B cell (primary cell): ENCODE measurements at regions not wholly inside any gene's neighbourhood (a gene's known extent, or its start where the extent isn't known, plus 50 kb on each side); places are given as distances from the start of the nearest gene placed in this dataset.

Experiments used
- ATAC-seq: fragments of 200-7000 bp; cut with Tn5 transposase; one replicate; pipeline ENCODE4 v1.10.0; 2021; ENCODE audit warnings: low read depth, mild to moderate bottlenecking, moderate number of reproducible peaks, moderate library complexity
- CTCF ChIA-PET: fragments of 350-600 bp; sonication (Branson Sonifier 250); formaldehyde crosslinking; loops from one replicate; lab custom pipeline; 2021; ENCODE audit warnings: antibody characterized with exemption, inconsistent platforms; lab: Charles Lee
- POLR2A ChIA-PET: fragments of 350-600 bp; sonication (Branson Sonifier 250); formaldehyde crosslinking; loops from one replicate; lab custom pipeline; 2021; ENCODE audit warnings: antibody characterized with exemption; lab: Charles Lee
- DNase-seq: peaks from one replicate; pipeline ENCODE4 v3.0.0; 2013
- H2AFZ ChIP-seq: 2 replicates; pipeline ENCODE4 v1.6.1; 2012; ENCODE audit warnings: mild to moderate bottlenecking, low read depth, low read length; ENCODE audit not compliant: insufficient read depth, poor library complexity, severe bottlenecking
- H3K27ac ChIP-seq, 2 donors: 1 replicate in 1 of 2; 2 replicates in 1 of 2; pipeline ENCODE4 v1.5.1; 2012 to 2013; ENCODE audit warnings: low read length in 2 of 2, mild to moderate bottlenecking in 2 of 2, moderate library complexity in 1 of 2
- H3K27me3 ChIP-seq, 4 experiments: fragments of 200-600 bp in 1 of 4; sonication (generic) in 1 of 4; replicated peaks in 1 of 4; 1 replicate in 2 of 4; 2 replicates in 2 of 4; pipeline versions ENCODE4 v1.6.1 to v1.7.0; 2013 to 2016; ENCODE audit warnings: low read length in 3 of 4, mild to moderate bottlenecking in 2 of 4, mixed read lengths in 1 of 4, moderate library complexity in 1 of 4; ENCODE audit not compliant: insufficient read depth in 4 of 4, control insufficient read depth in 3 of 4; ENCODE audit errors: control extremely low read depth in 1 of 4
- H3K36me3 ChIP-seq, 2 experiments: replicated peaks in 1 of 2; 1 replicate in 1 of 2; 2 replicates in 1 of 2; pipeline versions ENCODE4 v1.6.1 to v1.7.1; 2013; ENCODE audit warnings: low read length in 1 of 2; ENCODE audit not compliant: insufficient read depth in 2 of 2, control insufficient read depth in 1 of 2; ENCODE audit errors: control extremely low read depth in 1 of 2, extremely low read depth in 1 of 2
- H3K4me1 ChIP-seq, 2 donors: fragments of 200-600 bp in 1 of 2; sonication (generic) in 1 of 2; 1 replicate in 1 of 2; 2 replicates in 1 of 2; pipeline versions ENCODE4 v1.5.1 to v1.6.1; 2013 to 2017; ENCODE audit warnings: low read length in 2 of 2; ENCODE audit not compliant: control insufficient read depth in 2 of 2, insufficient read depth in 2 of 2
- H3K4me2 ChIP-seq: replicated peaks from 2 replicates; pipeline ENCODE3; 2012; ENCODE audit warnings: mild to moderate bottlenecking, low read depth, low read length; ENCODE audit not compliant: poor library complexity, severe bottlenecking
- H3K4me3 ChIP-seq, 5 experiments: fragments of 200-600 bp in 1 of 5; sonication (generic) in 1 of 5; 1 replicate in 3 of 5; 2 replicates in 2 of 5; pipeline versions ENCODE4 v1.5.1 to v1.7.0; 2011 to 2016; ENCODE audit warnings: low read length in 4 of 5, mild to moderate bottlenecking in 4 of 5, low read depth in 2 of 5, control low read depth in 1 of 5, moderate library complexity in 1 of 5; ENCODE audit not compliant: insufficient read depth in 1 of 5; ENCODE audit errors: control extremely low read depth in 1 of 5, extremely low read depth in 1 of 5
- H3K79me2 ChIP-seq: fragments of 200-600 bp; sonication (generic); one replicate; pipeline ENCODE4 v1.6.0; 2016; ENCODE audit warnings: low read length; ENCODE audit not compliant: control insufficient read depth, insufficient read depth
- H3K9ac ChIP-seq: fragments of 200-600 bp; sonication (generic); 2 replicates; pipeline ENCODE4 v1.6.1; 2017; ENCODE audit warnings: mild to moderate bottlenecking, low read length, moderate library complexity
- H3K9me3 ChIP-seq, 3 donors: one replicate each; pipeline versions ENCODE4 v1.6.1 to v1.7.1; 2013; ENCODE audit warnings: low read length in 2 of 3; ENCODE audit not compliant: control insufficient read depth in 2 of 3, insufficient read depth in 1 of 3; ENCODE audit errors: control extremely low read depth in 1 of 3
- H4K20me1 ChIP-seq: 2 replicates; pipeline ENCODE4 v1.6.0; 2012; ENCODE audit warnings: mild to moderate bottlenecking, low read length; ENCODE audit not compliant: insufficient read depth, control insufficient read depth, poor library complexity, severe bottlenecking
- H3K27ac Mint-ChIP-seq: one replicate; pipeline ENCODE4 v1.8.0; 2021; ENCODE audit warnings: mixed read lengths
- H3K27me3 Mint-ChIP-seq: one replicate; pipeline ENCODE4 v1.8.0; 2021; ENCODE audit warnings: mixed read lengths
- H3K4me1 Mint-ChIP-seq: one replicate; pipeline ENCODE4 v1.8.0; 2021; ENCODE audit warnings: mixed read lengths
- H3K4me3 Mint-ChIP-seq: one replicate; pipeline ENCODE4 v1.8.0; 2021; ENCODE audit warnings: mixed read lengths
- H3K9me3 Mint-ChIP-seq: one replicate; pipeline ENCODE4 v1.8.0; 2022; ENCODE audit warnings: mixed read lengths; ENCODE audit not compliant: insufficient read depth
- EZH2 ChIP-seq: IDR thresholded peaks from 2 replicates; pipeline ENCODE4 v1.6.1; 2012; ENCODE audit warnings: borderline replicate concordance, low read depth, mild to moderate bottlenecking, moderate library complexity, low read length; ENCODE audit not compliant: insufficient read depth, poor library complexity, severe bottlenecking
- WGBS: methylation state at CpG from one replicate; pipeline ENCODE4 v1.1.5; 2013; ENCODE audit warnings: missing lambda C conversion rate; ENCODE audit not compliant: insufficient coverage; 5-methylcytosine and 5-hydroxymethylcytosine counted together
- intact Hi-C: fragments of 100-400 bp; cut with micrococcal nuclease; formaldehyde crosslinking; loops from one replicate; pipeline ENCODE4 v1.10.0; 2022
- TF ChIP-seq, protein P1 (sequence below): fragments of 200-600 bp; IDR thresholded peaks from one replicate; pipeline ENCODE4 v1.8.0; 2022; ENCODE audit warnings: antibody characterized with exemption, mild to moderate bottlenecking

DNA sequence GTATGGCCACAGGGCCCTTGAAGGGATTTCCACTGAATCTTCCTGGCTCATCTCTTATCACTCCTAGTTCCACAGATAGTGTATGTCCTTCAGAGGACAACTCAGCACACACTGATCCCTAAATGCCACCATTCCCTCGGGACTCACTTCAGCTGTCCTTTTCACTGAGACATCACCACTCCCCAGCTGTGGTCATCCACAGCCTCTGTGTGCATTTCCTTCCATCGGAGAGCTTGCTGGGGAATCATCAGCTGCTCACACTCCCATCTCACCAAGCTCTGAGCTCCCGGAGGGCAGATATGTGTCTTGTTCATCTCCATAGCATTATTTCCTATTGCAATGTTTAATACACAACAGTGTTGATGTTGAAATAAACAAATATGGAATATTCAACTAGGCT, 759.5 kb downstream of the RNF144A start:
- Histone ChIP-seq H3K27ac (no peak overlapping the region), H3K4me3 (no peak overlapping the region), H3K36me3 (no peaks in the 10 kb centered on the region), H3K4me2 (no peak overlapping the region), H3K4me1 (no peaks in the 10 kb centered on the region), H3K9ac (no peak overlapping the region), H2AFZ (no peak overlapping the region), H3K79me2 (no peaks in the 10 kb centered on the region), H3K9me3 (peaks cover 0 to 7% (median 0%) of the 10 kb centered on the region in 3 donors), H3K27me3 (no peaks in the 10 kb centered on the region), H4K20me1 (no peaks in the 10 kb centered on the region)
- intact Hi-C loops = no loop called here
- Mint-ChIP-seq H3K9me3 (no peaks in the 10 kb centered on the region), H3K4me3 (no peak overlapping the region), H3K27me3 (peaks cover 7% of the 10 kb centered on the region), H3K4me1 (no peaks in the 10 kb centered on the region), H3K27ac (no peak overlapping the region)
- 91% methylated on average over 2 of the region's 3 CpGs for WGBS
- DNase-seq (no peak), ATAC-seq (no peak)
- POLR2A ChIA-PET = no interaction called here
- CTCF ChIA-PET = interaction anchor here (0.6 kb wide), 1 partner anchor 249 kb away, joined by 3 read pairs; no protein-coding TSS in a partner anchor
- TF ChIP-seq, protein P1, sequence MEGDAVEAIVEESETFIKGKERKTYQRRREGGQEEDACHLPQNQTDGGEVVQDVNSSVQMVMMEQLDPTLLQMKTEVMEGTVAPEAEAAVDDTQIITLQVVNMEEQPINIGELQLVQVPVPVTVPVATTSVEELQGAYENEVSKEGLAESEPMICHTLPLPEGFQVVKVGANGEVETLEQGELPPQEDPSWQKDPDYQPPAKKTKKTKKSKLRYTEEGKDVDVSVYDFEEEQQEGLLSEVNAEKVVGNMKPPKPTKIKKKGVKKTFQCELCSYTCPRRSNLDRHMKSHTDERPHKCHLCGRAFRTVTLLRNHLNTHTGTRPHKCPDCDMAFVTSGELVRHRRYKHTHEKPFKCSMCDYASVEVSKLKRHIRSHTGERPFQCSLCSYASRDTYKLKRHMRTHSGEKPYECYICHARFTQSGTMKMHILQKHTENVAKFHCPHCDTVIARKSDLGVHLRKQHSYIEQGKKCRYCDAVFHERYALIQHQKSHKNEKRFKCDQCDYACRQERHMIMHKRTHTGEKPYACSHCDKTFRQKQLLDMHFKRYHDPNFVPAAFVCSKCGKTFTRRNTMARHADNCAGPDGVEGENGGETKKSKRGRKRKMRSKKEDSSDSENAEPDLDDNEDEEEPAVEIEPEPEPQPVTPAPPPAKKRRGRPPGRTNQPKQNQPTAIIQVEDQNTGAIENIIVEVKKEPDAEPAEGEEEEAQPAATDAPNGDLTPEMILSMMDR = no peak
- TF ChIP-seq EZH2 = no peak

DNA sequence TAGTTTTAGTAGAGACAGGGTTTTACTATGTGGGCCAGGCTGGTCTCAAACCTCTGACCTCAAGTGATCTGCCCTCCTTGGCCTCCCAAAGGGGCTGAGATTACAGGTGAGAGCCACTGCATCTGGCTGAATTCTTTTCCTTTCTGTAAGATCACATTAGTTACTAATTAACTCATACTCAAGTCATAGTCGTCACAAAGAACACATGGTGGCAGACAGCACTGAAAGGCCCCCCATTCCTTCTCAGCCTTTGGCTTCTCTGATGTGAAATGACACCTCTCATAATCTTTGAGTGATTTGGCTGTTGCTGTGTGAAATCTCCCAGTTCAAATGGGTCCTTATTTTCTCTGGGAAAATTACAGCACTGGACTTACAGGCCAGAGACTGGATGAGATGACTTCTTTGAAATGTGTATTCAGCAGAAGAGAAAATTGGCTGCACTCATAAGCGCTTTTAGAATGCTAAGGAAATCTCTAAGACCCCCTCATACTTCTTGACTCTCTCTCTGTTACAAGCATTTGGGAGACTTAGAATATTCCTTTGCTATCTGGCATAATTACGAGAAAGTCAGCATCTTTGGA, 764.8 kb downstream of the RNF144A start:
- Histone ChIP-seq H2AFZ (no peak overlapping the region), H3K27ac (no peak overlapping the region), H3K4me1 (no peaks in the 10 kb centered on the region), H3K79me2 (no peaks in the 10 kb centered on the region), H3K36me3 (no peaks in the 10 kb centered on the region), H3K27me3 (no peaks in the 10 kb centered on the region), H3K4me3 (no peak overlapping the region), H3K9me3 (no peaks in the 10 kb centered on the region), H3K4me2 (no peak overlapping the region), H3K9ac (no peak overlapping the region), H4K20me1 (no peaks in the 10 kb centered on the region)
- TF ChIP-seq EZH2 = no peak
- TF ChIP-seq, protein P1 = no peak
- no peak overlapping the region for H3K27ac Mint-ChIP-seq
- no peak overlapping the region for H3K4me3 Mint-ChIP-seq
- ChIA-PET CTCF (no interaction called here), POLR2A (no interaction called here)
- no peaks in the 10 kb centered on the region for H3K4me1 Mint-ChIP-seq
- no peaks in the 10 kb centered on the region for H3K9me3 Mint-ChIP-seq
- H3K27me3 Mint-ChIP-seq = peaks cover 3% of the 10 kb centered on the region
- DNase-seq = no peak
- WGBS = 80% methylated on average over 1 of the region's 3 CpGs
- intact Hi-C loops = no loop called here
- no peak for ATAC-seq
